IPS DF 19.7 (cell line): ENCODE measurements at regions not wholly inside any gene's neighbourhood (a gene's known extent, or its start where the extent isn't known, plus 50 kb on each side); places are given as distances from the start of the nearest gene placed in this dataset.

Experiments used
- DNase-seq: peaks from one replicate; pipeline ENCODE4 v3.0.0-alpha.2; 2013; ENCODE audit warnings: low read depth, low spot score

- no peak for DNase-seq
Measured at GRCh38 chr2:120898496-120898895, 162.8 kb downstream of the GLI2 start.

- no peak for DNase-seq
Measured at GRCh38 chr2:120898961-120899750, 163.5 kb downstream of the GLI2 start.

GRCh38 chr2:120899771-120900170 is 164.1 kb downstream of the GLI2 start:
- DNase-seq: no peak

GRCh38 chr2:120901201-120901600 is 165.5 kb downstream of the GLI2 start:
- DNase-seq: no peak

- DNase-seq: no peak
Measured at GRCh38 chr2:120902592-120902991, 166.9 kb downstream of the GLI2 start.

GRCh38 chr2:120904379-120904778 is 168.7 kb downstream of the GLI2 start:
- DNase-seq: no peak

- no peak for DNase-seq
Measured at GRCh38 chr2:120904830-120905234, 169.2 kb downstream of the GLI2 start.

- no peak for DNase-seq
Measured at GRCh38 chr2:120905298-120905697, 169.6 kb downstream of the GLI2 start.

- DNase-seq: no peak
Measured at GRCh38 chr2:120905824-120906571, 170.3 kb downstream of the GLI2 start.

- no peak for DNase-seq
Measured at GRCh38 chr2:120906914-120907313, 171.2 kb downstream of the GLI2 start.

GRCh38 chr2:120907822-120908221 is 172.2 kb downstream of the GLI2 start:
- no peak for DNase-seq

GRCh38 chr2:120908314-120908975 is 172.8 kb downstream of the GLI2 start:
- DNase-seq: no peak

- DNase-seq: no peak
Measured at GRCh38 chr2:120909102-120909501, 173.4 kb downstream of the GLI2 start.

GRCh38 chr2:120910164-120910563 is 174.5 kb downstream of the GLI2 start:
- DNase-seq: no peak

GRCh38 chr2:120910956-120911951 is 175.6 kb downstream of the GLI2 start:
- DNase-seq: no peak

- no peak for DNase-seq
Measured at GRCh38 chr2:120912101-120912985, 176.7 kb downstream of the GLI2 start.

GRCh38 chr2:120913972-120914838 is 178.5 kb downstream of the GLI2 start:
- DNase-seq: no peak

GRCh38 chr2:120914839-120915521 is 179.3 kb downstream of the GLI2 start:
- no peak for DNase-seq

- DNase-seq: no peak
Measured at GRCh38 chr2:120915670-120916069, 180.0 kb downstream of the GLI2 start.
